GM18517 (cell line): ENCODE measurements at regions not wholly inside any gene's neighbourhood (a gene's known extent, or its start where the extent isn't known, plus 50 kb on each side); places are given as distances from the start of the nearest gene placed in this dataset.

Experiments used
- ATAC-seq: cut with Tn5 transposase; IDR thresholded peaks from one replicate; pipeline ENCODE4 v1.9.1; 2021; ENCODE audit warnings: mild to moderate bottlenecking, moderate library complexity; ENCODE audit not compliant: unreplicated experiment

- no peak for ATAC-seq
These were observed 276.7 kb upstream of the TMEM161B start for GRCh38 chr5:88545338-88545737.

GRCh38 chr5:88544671-88545070, 276.0 kb upstream of the TMEM161B start:
- ATAC-seq = no peak

- ATAC-seq = no peak
These were observed 275.5 kb upstream of the TMEM161B start for GRCh38 chr5:88544136-88544645.

DNA sequence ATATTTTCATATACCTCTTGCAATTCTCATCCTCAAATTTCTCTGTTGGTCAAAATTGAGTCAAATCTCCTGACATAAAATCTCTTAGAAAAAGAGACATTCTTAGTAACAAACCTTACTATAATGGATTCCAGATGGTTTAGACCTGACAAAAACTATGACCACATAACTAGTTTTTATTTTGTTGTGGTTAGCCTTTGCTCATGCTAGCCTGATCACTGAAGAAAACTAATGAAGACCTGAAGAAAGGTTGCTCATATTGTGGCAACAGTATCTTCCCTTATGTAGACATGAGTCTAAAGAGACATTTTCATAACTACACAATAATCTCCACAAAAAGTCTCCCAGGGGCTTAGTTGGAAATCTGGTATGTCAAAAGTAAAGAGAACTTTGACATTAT, 274.1 kb upstream of the TMEM161B start:
- ATAC-seq = no peak

DNA sequence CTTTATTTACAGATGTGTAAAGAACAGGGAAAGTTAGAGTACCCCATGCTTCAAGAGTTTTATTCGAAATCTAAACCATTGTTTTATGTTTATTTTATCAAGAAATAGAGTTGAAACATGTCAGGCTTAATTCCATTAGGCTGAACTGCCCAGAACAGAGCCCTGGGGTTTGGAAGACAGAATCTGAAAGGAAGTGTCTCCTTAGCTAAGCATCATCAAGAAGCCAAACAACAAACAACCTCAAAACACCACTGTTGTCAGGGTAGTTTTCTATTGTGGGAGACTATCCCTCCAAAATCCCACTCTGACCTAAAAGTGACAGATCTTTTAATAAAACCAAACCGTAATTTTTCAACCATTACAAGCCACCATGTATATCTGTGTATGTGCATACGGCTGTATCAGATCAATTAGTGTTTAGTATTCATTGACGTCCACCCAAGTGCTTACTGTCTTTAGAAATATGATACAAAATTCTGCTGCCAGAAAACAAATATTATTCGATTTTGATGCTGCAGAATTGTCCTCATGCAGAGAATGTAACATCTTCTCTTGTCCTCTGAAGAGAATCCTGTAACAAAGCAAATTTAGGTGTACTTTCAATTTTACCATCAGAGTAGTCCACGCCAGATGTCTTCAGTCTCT, 271.9 kb upstream of the TMEM161B start:
- ATAC-seq = no peak

DNA sequence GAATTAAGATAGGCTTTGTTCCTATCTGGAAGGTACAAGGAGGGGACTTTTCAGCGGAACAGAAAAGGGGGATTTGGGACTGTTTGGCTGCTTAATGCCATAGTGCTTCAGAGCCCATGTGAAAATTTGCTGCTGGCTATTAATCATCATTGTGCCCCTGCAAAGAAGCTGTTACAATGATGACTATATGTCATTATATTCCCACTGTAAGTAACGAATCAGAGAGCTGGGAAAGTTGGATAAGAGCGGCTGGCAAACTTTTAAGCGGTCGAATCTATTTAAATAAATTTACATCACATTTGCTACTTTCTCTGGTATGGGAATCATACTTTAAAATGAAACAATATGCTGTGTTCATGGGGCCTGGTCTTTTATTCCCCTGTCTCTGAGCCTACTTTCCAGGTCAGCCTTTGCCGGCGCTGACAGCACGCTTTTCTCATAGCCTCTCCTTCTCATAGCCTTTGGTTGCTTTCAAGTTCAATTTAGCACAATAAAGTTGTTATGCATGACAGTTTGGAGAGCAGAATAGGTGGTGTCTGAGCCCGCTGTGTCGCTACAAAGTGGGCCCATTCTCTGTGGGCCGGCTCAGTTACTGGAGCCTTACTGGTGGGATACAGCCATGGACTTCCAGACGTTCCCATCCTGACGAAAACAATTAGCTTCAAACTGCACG, 271.2 kb upstream of the TMEM161B start:
- ATAC-seq = no peak

- no peak for ATAC-seq
These were observed 270.4 kb upstream of the TMEM161B start for GRCh38 chr5:88539026-88539425.

- ATAC-seq = no peak
These were observed 267.5 kb upstream of the TMEM161B start for GRCh38 chr5:88536146-88536545.

DNA sequence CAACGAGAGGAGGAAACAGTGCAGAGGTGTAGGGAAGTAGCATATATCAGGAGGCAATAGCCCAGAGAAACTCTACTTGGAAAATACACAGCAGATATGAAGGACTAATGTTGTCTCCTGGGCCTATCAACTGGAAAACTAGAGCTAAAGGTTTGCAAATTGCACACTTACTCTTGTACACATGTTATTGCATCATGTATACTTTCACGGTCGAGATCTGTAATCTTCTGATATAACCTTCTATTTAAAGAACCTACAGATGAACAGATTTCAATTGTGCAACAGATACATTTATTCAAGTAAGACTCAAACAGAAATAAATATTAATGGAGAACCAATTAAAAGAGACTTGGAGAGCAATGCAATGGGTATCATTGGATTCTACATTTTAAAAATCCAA, 256.3 kb upstream of the TMEM161B start:
- no peak for ATAC-seq

GRCh38 chr5:88519066-88519465, 250.4 kb upstream of the TMEM161B start:
- no peak for ATAC-seq

DNA sequence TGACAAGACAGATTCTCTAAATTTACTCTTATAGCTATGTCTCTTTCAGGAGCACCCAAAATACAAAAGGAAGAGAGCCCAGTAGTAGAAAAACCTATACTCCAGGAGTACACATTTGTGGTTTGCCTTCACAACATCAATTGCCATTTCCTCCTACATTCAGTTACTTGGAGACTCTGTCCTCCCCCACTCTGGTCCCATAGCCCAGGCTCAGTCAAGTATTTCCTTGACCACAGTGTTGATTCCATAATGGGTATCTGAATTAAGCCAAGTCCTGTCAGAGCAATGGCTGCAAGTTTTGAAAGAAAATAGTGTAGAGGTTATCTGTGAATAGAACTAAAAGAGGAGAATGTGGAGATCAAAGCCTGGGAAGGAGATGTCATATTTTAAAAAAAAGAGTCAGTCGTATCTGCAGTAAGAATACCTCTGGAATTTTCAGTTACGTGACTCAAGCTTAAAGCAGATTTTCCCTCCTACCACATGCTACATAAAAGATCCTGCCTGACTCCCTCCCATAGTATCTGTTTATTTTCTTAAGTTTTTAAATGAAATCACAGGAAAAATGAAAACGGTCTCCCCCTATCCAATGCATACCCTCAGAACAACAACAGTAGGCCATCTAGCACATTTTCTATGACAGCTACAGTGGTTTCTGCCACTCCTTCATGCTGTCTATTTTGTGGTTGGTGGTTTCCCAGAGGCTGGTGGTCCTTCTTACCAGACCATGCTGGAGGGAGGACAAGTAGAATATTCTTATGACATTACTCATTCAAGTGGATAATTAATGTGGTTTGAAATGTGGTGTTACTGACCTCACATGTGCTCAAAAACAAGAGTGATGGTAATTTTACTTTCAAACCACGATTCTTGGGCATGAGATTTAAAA, 249.7 kb upstream of the TMEM161B start:
- no peak for ATAC-seq

DNA sequence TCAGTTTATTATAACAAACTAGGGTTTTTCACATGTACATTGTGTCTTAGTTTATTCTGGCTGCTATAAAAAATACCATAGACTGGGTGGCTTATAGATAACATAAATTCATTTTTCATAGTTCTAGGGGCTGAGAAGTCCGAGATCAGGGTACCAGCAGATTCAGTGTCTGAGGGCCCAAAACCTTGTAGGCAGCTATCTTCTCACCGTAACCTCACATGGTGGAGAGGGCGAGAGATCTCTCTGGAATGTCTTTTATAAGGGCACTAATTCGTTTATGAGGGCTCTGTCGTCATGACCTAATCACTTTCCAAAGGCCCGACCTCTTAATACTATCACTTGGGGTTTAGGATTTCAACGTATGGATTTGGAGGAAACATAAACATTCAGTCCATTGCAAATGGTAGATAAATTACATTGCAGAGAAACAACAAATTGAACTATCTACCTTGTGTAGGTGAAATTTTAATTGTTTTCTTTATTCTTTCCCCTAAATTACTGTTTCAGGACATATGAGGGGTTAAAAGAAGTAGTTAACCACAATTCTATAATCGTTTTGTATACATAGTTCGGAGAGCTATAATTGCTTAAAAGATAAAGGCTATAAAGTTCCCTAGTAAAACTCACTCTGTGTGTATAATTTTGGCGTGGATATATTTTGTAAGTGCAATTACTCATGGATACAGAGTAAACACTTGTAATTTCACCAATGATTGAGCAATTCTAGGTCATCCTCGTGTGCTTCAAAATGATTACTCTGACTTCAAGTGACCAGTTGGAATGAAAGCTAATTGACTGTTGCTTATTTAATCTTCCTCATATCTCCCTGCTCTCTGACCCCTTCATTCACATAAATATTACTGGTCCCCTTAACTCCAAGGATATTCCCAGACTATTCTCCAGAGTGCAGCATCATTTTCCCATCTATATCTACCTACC, 247.5 kb upstream of the TMEM161B start:
- no peak for ATAC-seq

DNA sequence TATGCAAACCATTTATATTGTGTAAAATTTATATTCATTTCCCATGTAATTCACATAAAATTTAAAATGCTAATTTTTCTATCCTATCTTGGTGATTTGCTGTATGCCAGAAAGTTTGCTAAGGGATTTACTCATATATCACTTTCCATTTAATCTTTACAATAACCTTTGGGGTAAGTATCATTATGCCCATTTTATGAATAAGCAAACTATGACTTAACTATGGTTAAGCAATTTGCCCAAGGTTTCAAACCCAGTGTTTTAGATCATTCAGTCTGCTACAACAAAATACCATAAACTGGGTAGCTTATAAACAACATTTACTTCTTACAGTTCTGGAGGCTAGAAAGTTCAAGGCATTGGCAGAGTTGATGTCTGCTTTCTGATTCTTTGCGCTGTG, 246.4 kb upstream of the TMEM161B start:
- no peak for ATAC-seq

DNA sequence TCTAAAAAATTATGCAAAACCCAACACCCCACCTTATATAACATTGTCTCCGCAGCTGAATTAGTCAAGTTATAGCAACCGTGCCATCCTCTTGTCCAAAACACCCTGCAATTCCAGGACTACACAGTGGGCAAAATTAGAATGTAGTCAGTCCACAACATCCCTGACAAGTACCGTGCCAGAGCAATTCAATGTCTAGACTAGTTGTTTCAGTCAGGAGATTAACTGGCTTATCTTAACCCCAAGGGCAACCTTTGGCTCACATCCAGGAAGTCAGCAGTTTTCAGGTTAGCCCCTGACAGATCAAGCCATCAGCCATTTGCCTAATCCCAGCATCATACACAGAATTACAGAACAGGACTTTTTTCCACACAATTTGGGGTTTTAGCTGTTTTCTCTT, 240.8 kb upstream of the TMEM161B start:
- no peak for ATAC-seq

- ATAC-seq = no peak
These were observed 238.6 kb upstream of the TMEM161B start for GRCh38 chr5:88507261-88507660.

GRCh38 chr5:88503406-88503805, 234.8 kb upstream of the TMEM161B start:
- ATAC-seq = no peak

DNA sequence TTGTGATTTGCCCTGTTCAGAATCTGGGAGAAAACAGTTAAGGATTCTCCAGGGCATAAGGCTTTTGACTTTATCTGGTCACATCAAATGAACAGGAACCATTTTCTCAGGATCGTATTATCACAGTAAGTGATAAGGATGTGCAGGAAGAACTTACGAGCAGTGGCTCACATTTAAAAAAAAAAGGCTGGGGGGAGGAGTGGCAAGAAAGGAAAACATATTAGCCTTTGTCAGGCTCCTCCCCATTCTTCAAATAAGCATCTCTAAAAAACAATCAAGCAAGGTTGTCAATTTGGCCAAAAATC, 234.3 kb upstream of the TMEM161B start:
- ATAC-seq = no peak

DNA sequence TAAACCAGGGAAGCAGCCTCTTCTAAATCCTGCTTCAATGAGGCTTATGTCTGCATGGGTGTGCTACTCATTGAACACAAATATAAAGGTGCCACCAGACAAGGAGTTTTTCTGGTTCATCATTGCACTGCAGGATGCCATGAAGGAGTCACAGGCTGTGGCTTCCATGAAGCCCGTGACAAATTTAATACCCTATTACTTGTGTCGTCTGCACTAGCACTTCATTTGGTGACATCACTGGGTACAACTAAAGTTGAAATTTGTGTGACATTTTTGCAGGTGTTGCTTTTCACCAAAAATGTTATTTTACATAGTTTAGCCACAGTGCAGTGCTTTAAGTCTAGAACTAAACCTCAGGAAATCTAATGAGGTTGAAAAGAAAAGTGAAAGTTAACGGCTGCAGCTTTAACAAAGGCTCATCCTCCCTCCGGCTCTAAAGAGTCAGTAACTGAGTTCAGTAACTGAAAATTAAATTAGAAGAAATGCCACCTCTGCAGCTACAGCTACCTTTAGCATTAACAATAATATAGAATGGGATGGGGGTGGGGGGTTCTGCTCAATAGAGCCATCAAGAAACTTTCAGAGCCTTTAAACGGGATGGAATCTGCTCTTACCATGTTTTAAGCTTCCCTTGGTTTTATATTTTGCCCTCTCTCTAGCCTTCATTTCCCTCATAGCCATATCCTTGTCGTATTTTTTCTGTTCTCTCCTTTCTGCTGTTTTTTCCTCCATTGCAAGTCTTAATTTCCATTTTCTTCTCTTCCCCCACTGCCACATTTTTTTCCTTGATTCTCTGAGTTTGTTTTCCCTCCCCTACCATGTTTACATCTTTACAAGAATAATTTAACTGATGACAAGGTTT, 233.8 kb upstream of the TMEM161B start:
- peak; percentile 84 for ATAC-seq

DNA sequence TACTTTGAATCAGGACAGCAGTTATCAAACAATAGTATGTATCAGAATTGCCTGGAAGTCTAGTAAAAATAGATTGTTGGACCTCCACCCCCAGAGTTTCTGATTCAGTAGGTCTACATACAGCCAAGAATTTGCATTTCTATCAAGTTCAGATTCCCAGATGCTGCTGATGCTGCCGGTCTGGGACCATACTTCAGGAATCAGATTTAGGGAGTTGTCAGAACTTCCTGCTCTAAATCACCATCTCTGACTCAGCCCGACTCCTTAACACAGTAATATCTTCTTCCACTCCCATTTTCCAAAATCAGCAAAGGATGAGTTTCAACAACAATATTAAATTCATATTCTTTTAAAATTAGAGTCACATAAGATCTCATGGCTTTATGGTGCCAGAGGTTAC, 227.2 kb upstream of the TMEM161B start:
- ATAC-seq = no peak

- ATAC-seq = no peak
These were observed 222.2 kb upstream of the TMEM161B start for GRCh38 chr5:88490874-88491273.
